Liver (tissue), 8 donors: ENCODE measurements at regions not wholly inside any gene's neighbourhood (a gene's known extent, or its start where the extent isn't known, plus 50 kb on each side); places are given as distances from the start of the nearest gene placed in this dataset.
"Not testable (repeated sequence)": the region's sequence is repeated elsewhere in the genome, so short reads cannot be mapped to it uniquely, and the experiment has no call there.

Experiments
- DNase-seq: peaks from one replicate; pipeline ENCODE4 v3.0.0-alpha.2; 2017; ENCODE audit warnings: low spot score
- H3K27ac ChIP-seq, 2 donors: one replicate each; pipeline ENCODE4 v1.7.0; 2013; ENCODE audit warnings: inconsistent platforms in 2 of 2, low read length in 2 of 2, control low read depth in 1 of 2, low read depth in 1 of 2, mild to moderate bottlenecking in 1 of 2
- H3K27me3 ChIP-seq, 4 donors: one replicate each; pipeline versions ENCODE4 v1.6.1 to v1.7.0; 2013; ENCODE audit warnings: low read length in 3 of 4, inconsistent platforms in 1 of 4, mild to moderate bottlenecking in 1 of 4, moderate library complexity in 1 of 4; ENCODE audit not compliant: control insufficient read depth in 4 of 4, insufficient read depth in 4 of 4
- H3K36me3 ChIP-seq, 4 donors: one replicate each; pipeline versions ENCODE4 v1.6.1 to v1.7.0; 2013; ENCODE audit warnings: low read length in 3 of 4, mild to moderate bottlenecking in 3 of 4, low read depth in 1 of 4, moderate library complexity in 1 of 4; ENCODE audit not compliant: control insufficient read depth in 4 of 4, insufficient read depth in 3 of 4
- H3K4me1 ChIP-seq, 4 donors: one replicate each; pipeline versions ENCODE4 v1.6.1 to v1.7.0; 2013; ENCODE audit warnings: low read length in 3 of 4, mild to moderate bottlenecking in 3 of 4, moderate library complexity in 1 of 4; ENCODE audit not compliant: control insufficient read depth in 4 of 4, insufficient read depth in 4 of 4
- H3K4me3 ChIP-seq, 3 donors: one replicate each; pipeline versions ENCODE4 v1.6.1 to v1.7.0; 2013; ENCODE audit warnings: low read length in 3 of 3, control low read depth in 1 of 3, low read depth in 1 of 3, mild to moderate bottlenecking in 1 of 3
- H3K9ac ChIP-seq, 2 donors: one replicate each; pipeline ENCODE4 v1.7.0; 2013; ENCODE audit warnings: low read length in 2 of 2, mild to moderate bottlenecking in 2 of 2, moderate library complexity in 2 of 2, control low read depth in 1 of 2, low read depth in 1 of 2
- H3K9me3 ChIP-seq, 4 donors: one replicate each; pipeline versions ENCODE4 v1.6.1 to v1.7.0; 2013; ENCODE audit warnings: low read length in 3 of 4; ENCODE audit not compliant: control insufficient read depth in 4 of 4
- ATF3 ChIP-seq: IDR thresholded peaks from 2 replicates; pipeline ENCODE4 v1.6.1; 2016; ENCODE audit warnings: antibody characterized with exemption
- CTCF ChIP-seq: fragments of 150-350 bp; IDR thresholded peaks from 2 replicates; pipeline ENCODE4 v1.5.1; 2017; ENCODE audit warnings: improper control_type of control experiment, low read depth, low read length; ENCODE audit not compliant: missing input control
- EGR1 ChIP-seq, 2 donors: IDR thresholded peaks; 2 replicates each; pipeline ENCODE4 v1.6.1; 2016 to 2018; ENCODE audit warnings: antibody characterized with exemption in 2 of 2, low read depth in 2 of 2
- FOXA1 ChIP-seq: IDR thresholded peaks from 2 replicates; pipeline ENCODE4 v1.6.1; 2016; ENCODE audit warnings: antibody characterized with exemption
- FOXA2 ChIP-seq: IDR thresholded peaks from 2 replicates; pipeline ENCODE4 v1.6.1; 2016; ENCODE audit warnings: antibody characterized with exemption
- GABPA ChIP-seq, 2 donors: IDR thresholded peaks in 1 of 2; conservative IDR thresholded peaks in 1 of 2; 2 replicates each; pipeline ENCODE4 v1.6.1; 2016; ENCODE audit warnings: antibody characterized with exemption in 2 of 2, mild to moderate bottlenecking in 1 of 2, moderate library complexity in 1 of 2
- HNF4A ChIP-seq, 2 donors: conservative IDR thresholded peaks; 2 replicates each; pipeline ENCODE4 v1.6.1; 2016; ENCODE audit warnings: antibody characterized with exemption in 2 of 2, mild to moderate bottlenecking in 2 of 2
- HNF4G ChIP-seq: IDR thresholded peaks from 2 replicates; pipeline ENCODE4 v1.6.1; 2016; ENCODE audit warnings: antibody characterized with exemption
- JUND ChIP-seq, 2 donors: IDR thresholded peaks; 2 replicates each; pipeline ENCODE4 v1.6.1; 2016; ENCODE audit warnings: antibody characterized with exemption in 2 of 2
- MAX ChIP-seq: IDR thresholded peaks from 2 replicates; pipeline ENCODE4 v1.6.1; 2016; ENCODE audit warnings: antibody characterized with exemption
- NR2F2 ChIP-seq: IDR thresholded peaks from 2 replicates; pipeline ENCODE4 v1.6.1; 2016; ENCODE audit warnings: antibody characterized with exemption
- RAD21 ChIP-seq, 2 donors: IDR thresholded peaks; 2 replicates each; pipeline ENCODE4 v1.6.1; 2016; ENCODE audit warnings: antibody characterized with exemption in 2 of 2, mild to moderate bottlenecking in 2 of 2
- RXRA ChIP-seq, 2 donors: IDR thresholded peaks; 2 replicates each; pipeline ENCODE4 v1.6.1; 2017 to 2018; ENCODE audit warnings: antibody characterized with exemption in 2 of 2, mild to moderate bottlenecking in 1 of 2
- SP1 ChIP-seq: IDR thresholded peaks from 2 replicates; pipeline ENCODE4 v1.6.1; 2018; ENCODE audit warnings: antibody characterized with exemption, mild to moderate bottlenecking
- TAF1 ChIP-seq: conservative IDR thresholded peaks from 2 replicates; pipeline ENCODE4 v1.6.1; 2016; ENCODE audit warnings: antibody characterized with exemption, mild to moderate bottlenecking
- YY1 ChIP-seq: IDR thresholded peaks from 2 replicates; pipeline ENCODE4 v1.6.1; 2016; ENCODE audit warnings: antibody characterized with exemption, mild to moderate bottlenecking
- WGBS: extraction: QIAGEN DNeasy Blood & Tissue Kit; methylation state at CpG from one replicate; pipeline ENCODE4 v1.1.7; 2013; 5-methylcytosine and 5-hydroxymethylcytosine counted together
- TF ChIP-seq, protein P1 (sequence below): IDR thresholded peaks from 2 replicates; pipeline ENCODE4 v1.6.1; 2016; ENCODE audit warnings: antibody characterized with exemption
- TF ChIP-seq, protein P2 (sequence below): IDR thresholded peaks from 2 replicates; pipeline ENCODE4 v1.6.1; 2016; ENCODE audit warnings: antibody characterized with exemption, mild to moderate bottlenecking
- donor health status: healthy.
- donor health status: healthy.
- donor health status: healthy.
- donor health status: healthy.
- donor health status: healthy.

DNA sequence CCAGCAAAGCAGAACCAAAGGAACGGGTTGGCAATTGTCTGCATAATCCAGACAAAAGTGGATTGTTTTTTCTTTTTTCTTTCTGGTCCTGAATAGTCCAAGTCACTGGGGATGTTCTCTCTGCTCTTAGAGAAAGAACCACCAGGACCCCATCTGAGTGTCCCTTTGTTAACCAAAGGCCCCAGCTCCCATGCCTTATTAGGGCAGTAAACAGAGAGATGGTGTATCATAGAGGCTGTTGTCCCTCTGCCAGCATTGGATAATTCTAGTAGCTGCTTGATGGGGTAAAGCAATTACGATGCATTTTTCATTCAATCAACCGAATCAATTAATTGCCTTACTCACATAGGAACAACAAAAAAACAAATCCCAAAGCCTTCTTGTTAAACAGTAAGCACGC is 213.0 kb downstream of the BUB3 start:
- DNase-seq: no peak
- Histone ChIP-seq H3K4me1 (no peaks in the 10 kb centered on the region), H3K27me3 (no peaks in the 10 kb centered on the region), H3K4me3 (no peak overlapping the region), H3K36me3 (no peaks in the 10 kb centered on the region), H3K9ac (no peak overlapping the region), H3K27ac (no peak overlapping the region), H3K9me3 (no peaks in the 10 kb centered on the region)
- 93% methylated on average over 4 of the region's 4 CpGs for WGBS
- TF ChIP-seq MAX (no peak), HNF4A (conservative IDR thresholded peaks at IDR 0.05) (no peak), GABPA (IDR thresholded peaks at IDR 0.05 in 1 of 2, conservative IDR thresholded peaks at IDR 0.05 in 1 of 2) (no peak), FOXA2 (no peak), FOXA1 (no peak), CTCF (no peak), SP1 (no peak), RXRA (IDR thresholded peaks at IDR 0.05) (no peak), HNF4G (no peak), TAF1 (no peak), JUND (IDR thresholded peaks at IDR 0.05) (no peak), ATF3 (no peak), YY1 (no peak), EGR1 (IDR thresholded peaks at IDR 0.05; ENCODE audit: low read depth in 2 of 2) (no peak), RAD21 (IDR thresholded peaks at IDR 0.05) (no peak), NR2F2 (no peak)
- TF ChIP-seq, protein P1, sequence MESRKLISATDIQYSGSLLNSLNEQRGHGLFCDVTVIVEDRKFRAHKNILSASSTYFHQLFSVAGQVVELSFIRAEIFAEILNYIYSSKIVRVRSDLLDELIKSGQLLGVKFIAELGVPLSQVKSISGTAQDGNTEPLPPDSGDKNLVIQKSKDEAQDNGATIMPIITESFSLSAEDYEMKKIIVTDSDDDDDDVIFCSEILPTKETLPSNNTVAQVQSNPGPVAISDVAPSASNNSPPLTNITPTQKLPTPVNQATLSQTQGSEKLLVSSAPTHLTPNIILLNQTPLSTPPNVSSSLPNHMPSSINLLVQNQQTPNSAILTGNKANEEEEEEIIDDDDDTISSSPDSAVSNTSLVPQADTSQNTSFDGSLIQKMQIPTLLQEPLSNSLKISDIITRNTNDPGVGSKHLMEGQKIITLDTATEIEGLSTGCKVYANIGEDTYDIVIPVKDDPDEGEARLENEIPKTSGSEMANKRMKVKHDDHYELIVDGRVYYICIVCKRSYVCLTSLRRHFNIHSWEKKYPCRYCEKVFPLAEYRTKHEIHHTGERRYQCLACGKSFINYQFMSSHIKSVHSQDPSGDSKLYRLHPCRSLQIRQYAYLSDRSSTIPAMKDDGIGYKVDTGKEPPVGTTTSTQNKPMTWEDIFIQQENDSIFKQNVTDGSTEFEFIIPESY: no peak
- TF ChIP-seq, protein P2, sequence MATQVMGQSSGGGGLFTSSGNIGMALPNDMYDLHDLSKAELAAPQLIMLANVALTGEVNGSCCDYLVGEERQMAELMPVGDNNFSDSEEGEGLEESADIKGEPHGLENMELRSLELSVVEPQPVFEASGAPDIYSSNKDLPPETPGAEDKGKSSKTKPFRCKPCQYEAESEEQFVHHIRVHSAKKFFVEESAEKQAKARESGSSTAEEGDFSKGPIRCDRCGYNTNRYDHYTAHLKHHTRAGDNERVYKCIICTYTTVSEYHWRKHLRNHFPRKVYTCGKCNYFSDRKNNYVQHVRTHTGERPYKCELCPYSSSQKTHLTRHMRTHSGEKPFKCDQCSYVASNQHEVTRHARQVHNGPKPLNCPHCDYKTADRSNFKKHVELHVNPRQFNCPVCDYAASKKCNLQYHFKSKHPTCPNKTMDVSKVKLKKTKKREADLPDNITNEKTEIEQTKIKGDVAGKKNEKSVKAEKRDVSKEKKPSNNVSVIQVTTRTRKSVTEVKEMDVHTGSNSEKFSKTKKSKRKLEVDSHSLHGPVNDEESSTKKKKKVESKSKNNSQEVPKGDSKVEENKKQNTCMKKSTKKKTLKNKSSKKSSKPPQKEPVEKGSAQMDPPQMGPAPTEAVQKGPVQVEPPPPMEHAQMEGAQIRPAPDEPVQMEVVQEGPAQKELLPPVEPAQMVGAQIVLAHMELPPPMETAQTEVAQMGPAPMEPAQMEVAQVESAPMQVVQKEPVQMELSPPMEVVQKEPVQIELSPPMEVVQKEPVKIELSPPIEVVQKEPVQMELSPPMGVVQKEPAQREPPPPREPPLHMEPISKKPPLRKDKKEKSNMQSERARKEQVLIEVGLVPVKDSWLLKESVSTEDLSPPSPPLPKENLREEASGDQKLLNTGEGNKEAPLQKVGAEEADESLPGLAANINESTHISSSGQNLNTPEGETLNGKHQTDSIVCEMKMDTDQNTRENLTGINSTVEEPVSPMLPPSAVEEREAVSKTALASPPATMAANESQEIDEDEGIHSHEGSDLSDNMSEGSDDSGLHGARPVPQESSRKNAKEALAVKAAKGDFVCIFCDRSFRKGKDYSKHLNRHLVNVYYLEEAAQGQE: no peak

GRCh38 chr10:123371626-123372025 is 217.4 kb downstream of the BUB3 start:
- H3K4me1 ChIP-seq, H3K27ac ChIP-seq, H3K36me3 ChIP-seq, H3K4me3 ChIP-seq, H3K27me3 ChIP-seq, DNase-seq, H3K9me3 ChIP-seq, H3K9ac ChIP-seq: not testable (repeated sequence)
- WGBS: 76% methylated on average over 2 of the region's 2 CpGs
